ENCODE measurements at regions not wholly inside any gene's neighbourhood (a gene's known extent, or its start where the extent isn't known, plus 50 kb on each side); places are given as distances from the start of the nearest gene placed in this dataset.

DNA sequence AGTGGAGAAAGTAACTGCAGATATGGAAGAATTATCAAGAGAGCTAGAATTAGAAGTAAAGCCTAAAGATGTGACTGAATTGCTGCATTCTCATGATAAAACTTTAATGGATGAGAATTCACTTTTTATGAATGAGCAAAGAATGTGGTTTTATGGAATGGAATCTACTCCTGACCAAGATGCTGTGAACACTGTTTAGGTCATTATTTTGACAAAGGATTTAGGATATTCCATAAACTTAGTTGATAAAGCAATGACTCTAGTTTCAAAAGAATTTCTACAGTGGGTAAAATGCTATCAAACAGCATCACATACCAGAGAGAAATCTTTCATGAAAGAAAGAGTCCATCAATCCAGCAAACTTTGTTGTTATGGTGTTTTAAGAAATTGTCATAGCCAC lies 1317.7 kb upstream of the ACVR2A start:
- Histone ChIP-seq H3K4me1 (ENCODE audit: insufficient read depth) (peaks cover 3% of the 10 kb centered on the region; the same call in 1 of the 2 replicates), H3K79me2 (replicated peaks; ENCODE audit: insufficient read depth) (no peaks in the 10 kb centered on the region), H2AFZ (no peak overlapping the region), H3K9me2 (ENCODE audit: insufficient read depth) (no peaks in the 10 kb centered on the region), H3K4me3 (no peak overlapping the region), H3K27me3 (ENCODE audit: insufficient read depth) (no peaks in the 10 kb centered on the region), H3K4me2 (no peak overlapping the region), H4K20me1 (replicated peaks; ENCODE audit: insufficient read depth) (no peaks in the 10 kb centered on the region), H3K36me3 (ENCODE audit: insufficient read depth) (no peaks in the 10 kb centered on the region), H3F3A (replicated peaks; ENCODE audit: low read depth) (no peaks in the 10 kb centered on the region), H3K27ac (ENCODE audit: low read depth) (no peak overlapping the region)
- Mint-ChIP-seq H3K4me1 (peaks cover 15% of the 10 kb centered on the region; the same call in 2 of the 3 replicates), H3K27me3 (ENCODE audit: insufficient read depth, low read depth, poor library complexity) (peaks cover 4% of the 10 kb centered on the region), H3K4me3 (no peak overlapping the region), H3K9me3 (peaks cover 13% of the 10 kb centered on the region; the same call in 1 of the 3 replicates), H3K36me3 (ENCODE audit: low read depth) (peaks cover 26% of the 10 kb centered on the region), H3K27ac (no peak overlapping the region)
- TF ChIP-seq, protein P1, sequence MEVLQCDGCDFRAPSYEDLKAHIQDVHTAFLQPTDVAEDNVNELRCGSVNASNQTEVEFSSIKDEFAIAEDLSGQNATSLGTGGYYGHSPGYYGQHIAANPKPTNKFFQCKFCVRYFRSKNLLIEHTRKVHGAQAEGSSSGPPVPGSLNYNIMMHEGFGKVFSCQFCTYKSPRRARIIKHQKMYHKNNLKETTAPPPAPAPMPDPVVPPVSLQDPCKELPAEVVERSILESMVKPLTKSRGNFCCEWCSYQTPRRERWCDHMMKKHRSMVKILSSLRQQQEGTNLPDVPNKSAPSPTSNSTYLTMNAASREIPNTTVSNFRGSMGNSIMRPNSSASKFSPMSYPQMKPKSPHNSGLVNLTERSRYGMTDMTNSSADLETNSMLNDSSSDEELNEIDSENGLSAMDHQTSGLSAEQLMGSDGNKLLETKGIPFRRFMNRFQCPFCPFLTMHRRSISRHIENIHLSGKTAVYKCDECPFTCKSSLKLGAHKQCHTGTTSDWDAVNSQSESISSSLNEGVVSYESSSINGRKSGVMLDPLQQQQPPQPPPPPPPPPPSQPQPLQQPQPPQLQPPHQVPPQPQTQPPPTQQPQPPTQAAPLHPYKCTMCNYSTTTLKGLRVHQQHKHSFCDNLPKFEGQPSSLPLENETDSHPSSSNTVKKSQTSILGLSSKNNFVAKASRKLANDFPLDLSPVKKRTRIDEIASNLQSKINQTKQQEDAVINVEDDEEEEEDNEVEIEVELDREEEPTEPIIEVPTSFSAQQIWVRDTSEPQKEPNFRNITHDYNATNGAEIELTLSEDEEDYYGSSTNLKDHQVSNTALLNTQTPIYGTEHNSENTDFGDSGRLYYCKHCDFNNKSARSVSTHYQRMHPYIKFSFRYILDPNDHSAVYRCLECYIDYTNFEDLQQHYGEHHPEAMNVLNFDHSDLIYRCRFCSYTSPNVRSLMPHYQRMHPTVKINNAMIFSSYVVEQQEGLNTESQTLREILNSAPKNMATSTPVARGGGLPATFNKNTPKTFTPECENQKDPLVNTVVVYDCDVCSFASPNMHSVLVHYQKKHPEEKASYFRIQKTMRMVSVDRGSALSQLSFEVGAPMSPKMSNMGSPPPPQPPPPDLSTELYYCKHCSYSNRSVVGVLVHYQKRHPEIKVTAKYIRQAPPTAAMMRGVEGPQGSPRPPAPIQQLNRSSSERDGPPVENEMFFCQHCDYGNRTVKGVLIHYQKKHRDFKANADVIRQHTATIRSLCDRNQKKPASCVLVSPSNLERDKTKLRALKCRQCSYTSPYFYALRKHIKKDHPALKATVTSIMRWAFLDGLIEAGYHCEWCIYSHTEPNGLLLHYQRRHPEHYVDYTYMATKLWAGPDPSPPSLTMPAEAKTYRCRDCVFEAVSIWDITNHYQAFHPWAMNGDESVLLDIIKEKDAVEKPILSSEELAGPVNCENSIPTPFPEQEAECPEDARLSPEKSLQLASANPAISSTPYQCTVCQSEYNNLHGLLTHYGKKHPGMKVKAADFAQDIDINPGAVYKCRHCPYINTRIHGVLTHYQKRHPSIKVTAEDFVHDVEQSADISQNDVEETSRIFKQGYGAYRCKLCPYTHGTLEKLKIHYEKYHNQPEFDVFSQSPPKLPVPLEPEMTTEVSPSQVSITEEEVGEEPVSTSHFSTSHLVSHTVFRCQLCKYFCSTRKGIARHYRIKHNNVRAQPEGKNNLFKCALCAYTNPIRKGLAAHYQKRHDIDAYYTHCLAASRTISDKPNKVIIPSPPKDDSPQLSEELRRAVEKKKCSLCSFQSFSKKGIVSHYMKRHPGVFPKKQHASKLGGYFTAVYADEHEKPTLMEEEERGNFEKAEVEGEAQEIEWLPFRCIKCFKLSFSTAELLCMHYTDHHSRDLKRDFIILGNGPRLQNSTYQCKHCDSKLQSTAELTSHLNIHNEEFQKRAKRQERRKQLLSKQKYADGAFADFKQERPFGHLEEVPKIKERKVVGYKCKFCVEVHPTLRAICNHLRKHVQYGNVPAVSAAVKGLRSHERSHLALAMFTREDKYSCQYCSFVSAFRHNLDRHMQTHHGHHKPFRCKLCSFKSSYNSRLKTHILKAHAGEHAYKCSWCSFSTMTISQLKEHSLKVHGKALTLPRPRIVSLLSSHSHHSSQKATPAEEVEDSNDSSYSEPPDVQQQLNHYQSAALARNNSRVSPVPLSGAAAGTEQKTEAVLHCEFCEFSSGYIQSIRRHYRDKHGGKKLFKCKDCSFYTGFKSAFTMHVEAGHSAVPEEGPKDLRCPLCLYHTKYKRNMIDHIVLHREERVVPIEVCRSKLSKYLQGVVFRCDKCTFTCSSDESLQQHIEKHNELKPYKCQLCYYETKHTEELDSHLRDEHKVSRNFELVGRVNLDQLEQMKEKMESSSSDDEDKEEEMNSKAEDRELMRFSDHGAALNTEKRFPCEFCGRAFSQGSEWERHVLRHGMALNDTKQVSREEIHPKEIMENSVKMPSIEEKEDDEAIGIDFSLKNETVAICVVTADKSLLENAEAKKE (CRISPR knock-in tag; IDR thresholded peaks at IDR 0.05): no peak
- TF ChIP-seq, protein P2, sequence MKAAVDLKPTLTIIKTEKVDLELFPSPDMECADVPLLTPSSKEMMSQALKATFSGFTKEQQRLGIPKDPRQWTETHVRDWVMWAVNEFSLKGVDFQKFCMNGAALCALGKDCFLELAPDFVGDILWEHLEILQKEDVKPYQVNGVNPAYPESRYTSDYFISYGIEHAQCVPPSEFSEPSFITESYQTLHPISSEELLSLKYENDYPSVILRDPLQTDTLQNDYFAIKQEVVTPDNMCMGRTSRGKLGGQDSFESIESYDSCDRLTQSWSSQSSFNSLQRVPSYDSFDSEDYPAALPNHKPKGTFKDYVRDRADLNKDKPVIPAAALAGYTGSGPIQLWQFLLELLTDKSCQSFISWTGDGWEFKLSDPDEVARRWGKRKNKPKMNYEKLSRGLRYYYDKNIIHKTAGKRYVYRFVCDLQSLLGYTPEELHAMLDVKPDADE (IDR thresholded peaks at IDR 0.05): no peak
- TF ChIP-seq, protein P3, sequence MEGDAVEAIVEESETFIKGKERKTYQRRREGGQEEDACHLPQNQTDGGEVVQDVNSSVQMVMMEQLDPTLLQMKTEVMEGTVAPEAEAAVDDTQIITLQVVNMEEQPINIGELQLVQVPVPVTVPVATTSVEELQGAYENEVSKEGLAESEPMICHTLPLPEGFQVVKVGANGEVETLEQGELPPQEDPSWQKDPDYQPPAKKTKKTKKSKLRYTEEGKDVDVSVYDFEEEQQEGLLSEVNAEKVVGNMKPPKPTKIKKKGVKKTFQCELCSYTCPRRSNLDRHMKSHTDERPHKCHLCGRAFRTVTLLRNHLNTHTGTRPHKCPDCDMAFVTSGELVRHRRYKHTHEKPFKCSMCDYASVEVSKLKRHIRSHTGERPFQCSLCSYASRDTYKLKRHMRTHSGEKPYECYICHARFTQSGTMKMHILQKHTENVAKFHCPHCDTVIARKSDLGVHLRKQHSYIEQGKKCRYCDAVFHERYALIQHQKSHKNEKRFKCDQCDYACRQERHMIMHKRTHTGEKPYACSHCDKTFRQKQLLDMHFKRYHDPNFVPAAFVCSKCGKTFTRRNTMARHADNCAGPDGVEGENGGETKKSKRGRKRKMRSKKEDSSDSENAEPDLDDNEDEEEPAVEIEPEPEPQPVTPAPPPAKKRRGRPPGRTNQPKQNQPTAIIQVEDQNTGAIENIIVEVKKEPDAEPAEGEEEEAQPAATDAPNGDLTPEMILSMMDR (conservative IDR thresholded peaks at IDR 0.05; ENCODE audit: low read depth in 2 of 2): no peak
- TF ChIP-seq JUNB (IDR thresholded peaks at IDR 0.05; ENCODE audit: unreplicated experiment): no peak
- no peak for TF ChIP-seq EZH2 (IDR thresholded peaks at IDR 0.05; ENCODE audit: low read depth, unreplicated experiment)
- TF ChIP-seq, protein P4, sequence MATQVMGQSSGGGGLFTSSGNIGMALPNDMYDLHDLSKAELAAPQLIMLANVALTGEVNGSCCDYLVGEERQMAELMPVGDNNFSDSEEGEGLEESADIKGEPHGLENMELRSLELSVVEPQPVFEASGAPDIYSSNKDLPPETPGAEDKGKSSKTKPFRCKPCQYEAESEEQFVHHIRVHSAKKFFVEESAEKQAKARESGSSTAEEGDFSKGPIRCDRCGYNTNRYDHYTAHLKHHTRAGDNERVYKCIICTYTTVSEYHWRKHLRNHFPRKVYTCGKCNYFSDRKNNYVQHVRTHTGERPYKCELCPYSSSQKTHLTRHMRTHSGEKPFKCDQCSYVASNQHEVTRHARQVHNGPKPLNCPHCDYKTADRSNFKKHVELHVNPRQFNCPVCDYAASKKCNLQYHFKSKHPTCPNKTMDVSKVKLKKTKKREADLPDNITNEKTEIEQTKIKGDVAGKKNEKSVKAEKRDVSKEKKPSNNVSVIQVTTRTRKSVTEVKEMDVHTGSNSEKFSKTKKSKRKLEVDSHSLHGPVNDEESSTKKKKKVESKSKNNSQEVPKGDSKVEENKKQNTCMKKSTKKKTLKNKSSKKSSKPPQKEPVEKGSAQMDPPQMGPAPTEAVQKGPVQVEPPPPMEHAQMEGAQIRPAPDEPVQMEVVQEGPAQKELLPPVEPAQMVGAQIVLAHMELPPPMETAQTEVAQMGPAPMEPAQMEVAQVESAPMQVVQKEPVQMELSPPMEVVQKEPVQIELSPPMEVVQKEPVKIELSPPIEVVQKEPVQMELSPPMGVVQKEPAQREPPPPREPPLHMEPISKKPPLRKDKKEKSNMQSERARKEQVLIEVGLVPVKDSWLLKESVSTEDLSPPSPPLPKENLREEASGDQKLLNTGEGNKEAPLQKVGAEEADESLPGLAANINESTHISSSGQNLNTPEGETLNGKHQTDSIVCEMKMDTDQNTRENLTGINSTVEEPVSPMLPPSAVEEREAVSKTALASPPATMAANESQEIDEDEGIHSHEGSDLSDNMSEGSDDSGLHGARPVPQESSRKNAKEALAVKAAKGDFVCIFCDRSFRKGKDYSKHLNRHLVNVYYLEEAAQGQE (IDR thresholded peaks at IDR 0.05; ENCODE audit: unreplicated experiment): no peak
- TF ChIP-seq ZNF331 (CRISPR knock-in tag; IDR thresholded peaks at IDR 0.05; ENCODE audit: low read depth): no peak
- TF ChIP-seq CREB1 (CRISPR knock-in tag; IDR thresholded peaks at IDR 0.05; ENCODE audit: low read depth): no peak
- TF ChIP-seq POLR2AphosphoS5 (IDR thresholded peaks at IDR 0.05; ENCODE audit: low read depth): no peak
- no peak for TF ChIP-seq STAT1 (IDR thresholded peaks at IDR 0.05; ENCODE audit: unreplicated experiment)
- no peak for ATAC-seq
- no peak for DNase-seq (ENCODE audit: low spot score)

Data from GM23338 (cell line).